Mammary epithelial cell (primary cell): ENCODE measurements at regions not wholly inside any gene's neighbourhood (a gene's known extent, or its start where the extent isn't known, plus 50 kb on each side); places are given as distances from the start of the nearest gene placed in this dataset.

Source experiments
- EZH2 ChIP-seq: IDR thresholded peaks from 2 replicates; pipeline ENCODE4 v1.6.1; 2012; ENCODE audit warnings: low read length, inconsistent platforms, borderline replicate concordance
- TF ChIP-seq, protein P1 (sequence below), 2 donors: IDR thresholded peaks in 1 of 2; conservative IDR thresholded peaks in 1 of 2; 2 replicates each; pipeline ENCODE4 v1.5.1; 2011 to 2012; ENCODE audit warnings: inconsistent platforms in 2 of 2, low read length in 2 of 2, mild to moderate bottlenecking in 2 of 2, control low read depth in 1 of 2, low read depth in 1 of 2; ENCODE audit not compliant: insufficient read depth in 1 of 2; ENCODE audit errors: extremely low read depth in 1 of 2

DNA sequence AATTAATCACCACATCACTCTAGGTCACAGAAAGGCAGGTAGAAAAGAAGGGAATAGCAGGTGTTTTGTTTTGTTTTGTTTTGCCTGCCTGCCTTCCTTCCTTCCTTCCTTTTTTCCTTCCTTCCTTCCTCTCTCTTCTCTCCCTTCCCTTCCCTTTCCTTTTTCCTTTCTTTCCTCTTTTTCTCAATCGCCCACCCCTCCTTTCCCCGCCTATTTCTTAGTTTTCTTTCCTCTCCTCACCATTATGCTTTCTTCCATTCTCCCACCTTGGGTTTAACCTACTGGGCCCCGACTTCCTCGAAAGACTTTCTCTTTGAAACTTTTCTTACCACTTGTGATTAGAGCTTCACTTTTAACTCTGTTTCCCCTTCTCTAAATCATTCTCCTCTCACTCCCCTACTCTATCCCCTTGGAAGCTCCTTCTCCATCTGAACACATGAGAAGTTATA is 231.3 kb upstream of the CD180 start:
- no peak for TF ChIP-seq EZH2
- TF ChIP-seq, protein P1, sequence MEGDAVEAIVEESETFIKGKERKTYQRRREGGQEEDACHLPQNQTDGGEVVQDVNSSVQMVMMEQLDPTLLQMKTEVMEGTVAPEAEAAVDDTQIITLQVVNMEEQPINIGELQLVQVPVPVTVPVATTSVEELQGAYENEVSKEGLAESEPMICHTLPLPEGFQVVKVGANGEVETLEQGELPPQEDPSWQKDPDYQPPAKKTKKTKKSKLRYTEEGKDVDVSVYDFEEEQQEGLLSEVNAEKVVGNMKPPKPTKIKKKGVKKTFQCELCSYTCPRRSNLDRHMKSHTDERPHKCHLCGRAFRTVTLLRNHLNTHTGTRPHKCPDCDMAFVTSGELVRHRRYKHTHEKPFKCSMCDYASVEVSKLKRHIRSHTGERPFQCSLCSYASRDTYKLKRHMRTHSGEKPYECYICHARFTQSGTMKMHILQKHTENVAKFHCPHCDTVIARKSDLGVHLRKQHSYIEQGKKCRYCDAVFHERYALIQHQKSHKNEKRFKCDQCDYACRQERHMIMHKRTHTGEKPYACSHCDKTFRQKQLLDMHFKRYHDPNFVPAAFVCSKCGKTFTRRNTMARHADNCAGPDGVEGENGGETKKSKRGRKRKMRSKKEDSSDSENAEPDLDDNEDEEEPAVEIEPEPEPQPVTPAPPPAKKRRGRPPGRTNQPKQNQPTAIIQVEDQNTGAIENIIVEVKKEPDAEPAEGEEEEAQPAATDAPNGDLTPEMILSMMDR (conservative IDR thresholded peaks at IDR 0.05 in 1 of 2, IDR thresholded peaks at IDR 0.05 in 1 of 2; ENCODE audit: extremely low read depth in 1 of 2, insufficient read depth in 1 of 2, low read depth in 1 of 2, low read length in 2 of 2): no peak
